GM18498 (cell line): ENCODE measurements at regions not wholly inside any gene's neighbourhood (a gene's known extent, or its start where the extent isn't known, plus 50 kb on each side); places are given as distances from the start of the nearest gene placed in this dataset.

Experiments
- ATAC-seq: cut with Tn5 transposase; IDR thresholded peaks from one replicate; pipeline ENCODE4 v1.9.1; 2021; ENCODE audit warnings: mild to moderate bottlenecking, moderate library complexity; ENCODE audit not compliant: unreplicated experiment

DNA sequence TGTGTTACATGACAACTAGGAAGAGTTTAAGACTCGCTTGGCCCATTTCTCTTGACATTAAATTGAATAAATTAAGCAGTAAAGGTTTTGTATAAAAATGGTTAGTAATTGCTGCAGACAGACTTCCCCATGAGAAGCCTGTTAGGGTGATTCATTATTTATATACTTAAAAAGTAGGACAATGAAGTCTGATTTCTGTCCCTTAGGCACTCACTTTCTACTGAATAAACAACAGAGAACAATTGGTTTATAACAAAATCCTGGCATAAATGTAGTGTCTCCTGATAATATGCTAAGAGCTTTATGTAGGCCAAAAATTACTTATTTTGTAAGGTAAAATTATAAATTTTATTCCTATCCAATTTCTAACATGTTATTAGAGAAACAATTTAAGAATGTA, 2138.5 kb upstream of the PCDH20 start:
- no peak for ATAC-seq

- no peak for ATAC-seq
These were observed 2136.1 kb upstream of the PCDH20 start for GRCh38 chr13:63551731-63552130.

DNA sequence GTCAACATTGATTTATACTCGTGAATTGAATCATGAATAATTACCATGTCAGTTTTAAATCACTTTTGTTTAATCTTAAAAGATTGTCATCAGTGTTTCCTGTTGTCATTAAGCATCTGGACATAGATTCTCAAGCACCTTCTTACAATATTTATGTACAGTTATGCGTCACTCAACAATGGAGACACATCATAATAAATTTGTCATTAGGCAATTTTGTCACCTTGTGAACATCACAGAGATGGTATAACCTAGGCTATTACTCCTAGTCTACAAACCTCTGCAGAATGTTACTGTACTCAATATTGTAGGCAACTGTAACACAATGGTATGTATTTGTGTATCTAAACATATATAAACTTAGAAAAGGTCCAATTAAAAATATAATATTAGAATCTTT, 2130.9 kb upstream of the PCDH20 start:
- no peak for ATAC-seq

DNA sequence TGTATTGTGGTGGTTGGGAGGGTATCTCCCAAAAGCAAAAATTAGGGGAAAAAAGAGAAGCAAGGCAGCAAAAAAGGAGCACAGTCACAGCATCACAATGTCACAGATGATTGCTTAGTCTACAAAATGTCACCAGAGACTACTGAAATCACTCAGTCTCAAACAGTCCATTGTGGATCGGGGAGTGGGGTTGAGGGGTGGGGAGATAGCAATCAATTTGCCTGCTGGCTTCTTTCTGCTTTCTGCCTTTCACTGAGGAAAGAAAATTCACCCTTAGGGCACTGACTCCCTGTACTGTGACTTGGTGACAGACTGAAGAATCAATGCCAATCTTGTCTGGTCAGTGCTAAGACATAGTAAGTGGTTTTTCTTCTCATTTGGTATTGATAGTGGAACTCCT, 2127.1 kb upstream of the PCDH20 start:
- no peak for ATAC-seq

DNA sequence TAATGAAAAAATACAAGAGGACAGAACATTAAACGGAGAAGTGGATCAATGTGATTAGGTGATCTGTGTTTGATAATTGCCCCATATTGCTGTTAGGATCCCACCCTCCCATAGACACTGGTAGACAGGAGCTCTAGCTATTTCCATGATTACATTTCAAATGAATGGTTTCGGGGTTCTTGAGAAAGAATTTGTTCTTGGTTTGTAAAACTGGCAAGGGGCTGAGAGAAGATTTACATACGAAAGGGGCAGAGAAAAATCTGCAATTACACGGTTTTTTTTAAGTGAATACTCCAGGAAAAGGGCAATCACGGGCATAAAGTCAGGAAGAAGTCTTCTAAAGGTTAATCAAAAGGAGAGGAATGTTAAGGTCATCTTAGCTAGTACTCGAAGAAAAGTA, 2125.7 kb upstream of the PCDH20 start:
- ATAC-seq = no peak

DNA sequence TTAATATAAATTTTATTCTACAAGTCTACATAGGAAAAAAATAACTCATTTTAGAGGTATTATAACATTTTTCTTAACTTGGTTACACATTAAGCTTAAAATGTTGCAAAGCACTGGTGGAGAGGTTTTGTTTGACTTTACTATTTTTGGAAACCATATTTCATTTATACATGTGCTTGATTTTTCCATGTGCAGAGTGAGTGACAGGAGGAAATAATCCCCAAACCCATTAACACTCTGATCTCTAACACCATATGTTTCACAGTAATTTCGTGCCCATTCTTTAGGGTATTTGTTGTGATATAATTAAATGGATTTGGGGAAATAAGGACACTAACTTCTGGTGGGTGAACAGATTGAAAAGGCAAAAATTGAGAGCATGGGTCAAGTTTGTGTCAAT, 2124.4 kb upstream of the PCDH20 start:
- ATAC-seq = no peak

DNA sequence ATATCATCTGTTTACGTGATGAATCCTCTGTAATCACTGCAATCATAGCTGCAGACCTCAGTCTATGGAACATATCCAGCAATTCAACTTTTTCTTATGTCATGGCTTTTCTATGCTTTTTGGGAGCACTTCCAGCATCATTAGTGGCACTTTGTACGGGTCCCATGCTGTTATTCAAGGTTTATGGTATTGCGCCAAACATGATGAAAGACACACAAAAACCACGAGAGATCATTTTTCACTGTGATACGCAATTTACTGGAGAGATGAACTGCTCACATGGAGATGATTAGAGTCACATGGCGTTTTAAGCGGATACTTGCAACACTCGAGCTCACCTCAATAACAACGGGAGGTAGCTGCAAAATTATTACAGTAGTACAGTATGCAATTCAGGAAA, 2101.7 kb upstream of the PCDH20 start:
- no peak for ATAC-seq

DNA sequence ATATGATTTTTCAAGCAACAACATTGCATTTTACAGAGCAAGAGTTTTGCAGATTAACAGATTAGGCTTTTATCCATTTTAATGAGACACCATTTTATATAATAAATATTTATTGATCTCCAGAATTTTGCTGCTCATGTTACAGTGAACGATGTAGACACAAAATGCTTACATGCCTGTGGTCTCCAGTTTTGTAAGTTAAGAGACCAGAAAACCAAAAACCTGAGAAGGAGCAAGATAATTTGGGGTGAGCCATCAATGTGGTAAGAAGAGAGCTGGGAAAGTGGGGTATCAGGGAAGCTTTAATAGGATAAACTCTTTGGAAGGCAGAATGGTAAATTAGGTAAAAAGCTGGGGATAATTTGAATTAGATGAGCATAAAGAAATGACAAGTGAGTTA, 2100.5 kb upstream of the PCDH20 start:
- no peak for ATAC-seq

GRCh38 chr13:63514886-63515285, 2099.2 kb upstream of the PCDH20 start:
- ATAC-seq = no peak

DNA sequence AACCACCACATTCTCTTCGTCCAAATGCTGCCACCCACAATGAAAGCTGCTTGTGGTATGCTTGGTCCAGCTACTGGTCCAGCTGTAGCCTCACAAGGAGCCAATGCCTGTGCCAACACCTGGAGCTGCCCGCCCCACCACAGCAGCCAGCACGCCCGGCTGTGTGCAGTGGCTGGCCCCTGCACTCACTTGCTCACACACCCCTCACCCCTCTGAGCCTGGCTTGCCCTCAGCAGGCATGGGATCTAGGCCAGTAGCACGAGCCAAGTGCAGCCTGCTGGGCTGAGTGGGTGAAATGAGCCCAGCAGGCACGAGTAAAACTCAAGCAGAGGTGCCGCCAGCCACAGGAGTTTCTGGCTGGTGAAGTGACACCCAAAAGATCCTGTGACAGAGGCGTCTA, 2096.4 kb upstream of the PCDH20 start:
- ATAC-seq = no peak

DNA sequence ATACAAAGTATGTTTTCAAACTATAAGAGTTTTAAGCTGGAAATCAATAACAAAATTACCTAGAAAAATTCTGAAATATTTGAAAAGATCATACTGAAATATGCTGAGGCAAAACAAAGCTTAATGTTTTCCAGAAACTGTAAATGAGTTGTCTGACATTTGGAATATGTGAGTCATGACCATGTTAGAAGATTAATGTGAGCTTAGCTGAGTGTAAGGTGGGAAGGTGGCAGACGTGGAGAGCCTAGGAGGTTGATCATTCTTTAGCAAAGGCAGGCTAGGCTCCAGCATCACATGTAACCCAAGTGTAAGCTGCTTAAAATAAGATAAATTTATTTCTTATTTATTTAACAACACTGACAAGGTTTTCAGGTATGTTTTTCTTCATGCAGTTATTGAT, 2086.1 kb upstream of the PCDH20 start:
- no peak for ATAC-seq

- no peak for ATAC-seq
These were observed 2082.0 kb upstream of the PCDH20 start for GRCh38 chr13:63497601-63498000.

DNA sequence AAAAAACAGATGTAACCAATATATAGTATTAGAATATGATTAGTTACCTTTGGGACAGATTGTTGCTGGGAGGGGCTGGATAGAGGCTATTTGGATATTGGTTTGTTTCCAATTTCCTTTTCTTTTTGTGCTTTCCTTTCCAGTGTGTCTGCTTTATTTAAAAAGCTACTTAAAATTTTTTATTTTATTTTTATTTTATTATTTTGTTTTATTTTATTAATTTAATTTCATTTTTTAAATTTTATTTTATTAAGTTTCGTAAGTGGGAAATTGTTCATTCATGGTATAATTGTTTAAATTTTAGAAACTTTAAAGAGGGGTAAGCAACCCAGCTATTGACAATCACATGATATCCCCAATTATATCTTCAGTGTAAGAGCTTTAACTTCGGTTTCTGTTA, 2077.0 kb upstream of the PCDH20 start:
- no peak for ATAC-seq

DNA sequence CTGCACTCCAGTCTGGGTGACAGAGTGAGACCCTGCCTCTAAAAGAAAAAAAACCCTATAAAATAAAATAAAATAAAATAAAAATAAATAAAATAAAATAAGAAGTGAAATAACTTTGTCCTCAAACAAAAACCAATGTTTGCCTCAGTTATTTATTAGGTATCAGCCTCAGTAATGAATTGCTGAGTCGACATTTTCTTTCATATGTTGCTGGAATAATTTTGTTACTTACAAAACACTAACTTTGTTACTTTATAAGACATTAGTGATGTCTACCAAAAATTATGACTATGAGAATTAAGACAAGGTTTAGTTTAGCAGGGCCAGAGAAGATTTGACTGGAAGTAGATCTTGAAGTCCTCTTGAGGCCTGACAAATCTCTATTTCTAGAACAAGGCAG, 2074.5 kb upstream of the PCDH20 start:
- no peak for ATAC-seq

GRCh38 chr13:63481334-63481733, 2065.7 kb upstream of the PCDH20 start:
- ATAC-seq = no peak

DNA sequence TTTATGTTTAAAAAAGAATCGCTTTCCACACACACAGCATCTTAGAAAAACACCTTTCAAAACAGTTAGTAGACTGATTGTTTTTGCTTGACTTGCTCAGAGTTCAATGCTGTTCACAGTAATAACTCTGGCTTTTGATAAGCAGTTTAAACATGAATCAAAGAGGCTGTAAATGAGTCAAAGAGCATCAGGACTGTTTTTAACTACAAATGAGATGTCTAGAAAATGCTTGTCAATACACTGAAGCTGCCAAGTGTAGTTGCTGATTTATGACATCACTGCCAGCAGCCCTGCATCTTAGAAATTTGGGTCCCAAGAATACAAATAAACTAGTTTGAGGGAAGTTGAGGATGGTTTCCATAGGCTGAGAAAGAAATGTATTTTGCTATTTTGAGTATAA, 2057.1 kb upstream of the PCDH20 start:
- ATAC-seq = no peak

GRCh38 chr13:63463782-63464610, 2048.3 kb upstream of the PCDH20 start:
- ATAC-seq = peak; percentile 94

- no peak for ATAC-seq
These were observed 2044.9 kb upstream of the PCDH20 start for GRCh38 chr13:63460462-63461090.

GRCh38 chr13:63457186-63457585, 2041.5 kb upstream of the PCDH20 start:
- no peak for ATAC-seq

GRCh38 chr13:63455938-63456337, 2040.3 kb upstream of the PCDH20 start:
- no peak for ATAC-seq

- no peak for ATAC-seq
These were observed 2033.9 kb upstream of the PCDH20 start for GRCh38 chr13:63449550-63449949.

- no peak for ATAC-seq
These were observed 2033.0 kb upstream of the PCDH20 start for GRCh38 chr13:63448692-63449091.

- ATAC-seq = no peak
These were observed 2030.7 kb upstream of the PCDH20 start for GRCh38 chr13:63446329-63446728.
